Endothelial cell of umbilical vein (primary cell): ENCODE measurements at regions not wholly inside any gene's neighbourhood (a gene's known extent, or its start where the extent isn't known, plus 50 kb on each side); places are given as distances from the start of the nearest gene placed in this dataset.

Source experiments
- BruUV-seq: library from RNA; stranded (reverse); fragments of 400-500 nt; replicated peaks from 2 replicates; lab custom pipeline; 2021; lab: Mats Ljungman, UMichigan
- CTCF ChIA-PET: fragments of 300-600, 350-600 bp; sonication (Branson Sonifier 250); formaldehyde crosslinking; loops from one replicate; lab custom pipeline; 2021; ENCODE audit warnings: antibody characterized with exemption, inconsistent platforms; lab: Charles Lee
- POLR2A ChIA-PET: fragments of 300-600, 350-600 bp; sonication (Branson Sonifier 250); formaldehyde crosslinking; loops from one replicate; lab custom pipeline; 2021; ENCODE audit warnings: antibody characterized with exemption, inconsistent platforms; lab: Charles Lee
- DNase-seq: peaks from one replicate; pipeline ENCODE4 v3.0.0-alpha.2; 2011; ENCODE audit warnings: low read depth, low spot score
- FAIRE-seq: peaks from 2 replicates; lab custom pipeline; 2011; peaks lifted over from hg19 to GRCh38; lab: Jason Lieb, UNC
- H2AFZ ChIP-seq: 2 replicates; pipeline ENCODE4 v1.6.0; 2012; ENCODE audit warnings: low read depth, low read length, control low read depth, inconsistent platforms
- H3K27ac ChIP-seq: 2 replicates; pipeline ENCODE4 v1.5.1; 2011; ENCODE audit warnings: low read depth, mild to moderate bottlenecking, control low read depth, low read length, moderate library complexity; ENCODE audit not compliant: insufficient read depth
- H3K27me3 ChIP-seq, 2 experiments: 2 replicates each; pipeline versions ENCODE4 v1.6.0 to v1.6.1; 2011; ENCODE audit warnings: low read length in 2 of 2, mixed read lengths in 1 of 2; ENCODE audit not compliant: control insufficient read depth in 2 of 2, insufficient read depth in 2 of 2
- H3K36me3 ChIP-seq, 2 experiments: 2 replicates in 1 of 2; 3 replicates in 1 of 2; pipeline ENCODE4 v1.5.1; 2011; ENCODE audit warnings: low read length in 2 of 2, mild to moderate bottlenecking in 1 of 2, moderate library complexity in 1 of 2; ENCODE audit not compliant: control insufficient read depth in 2 of 2, insufficient read depth in 2 of 2; ENCODE audit errors: extremely low read depth in 1 of 2
- H3K4me1 ChIP-seq: 3 replicates; pipeline ENCODE4 v1.5.1; 2011; ENCODE audit warnings: mild to moderate bottlenecking, low read length; ENCODE audit not compliant: control insufficient read depth, insufficient read depth; ENCODE audit errors: extremely low read depth
- H3K4me2 ChIP-seq: 2 replicates; pipeline ENCODE4 v1.6.1; 2011; ENCODE audit warnings: low read length, control low read depth, mixed read lengths; ENCODE audit not compliant: insufficient read depth
- H3K4me3 ChIP-seq, 3 experiments: fragments of 200-600 bp in 1 of 3; sonication (generic), shearing (Covaris generic) in 1 of 3; replicated peaks in 1 of 3; 2 replicates each; pipeline ENCODE4 v1.5.1; 2011 to 2016; ENCODE audit warnings: control low read depth in 3 of 3, low read length in 3 of 3, mild to moderate bottlenecking in 2 of 3, inconsistent platforms in 1 of 3, low read depth in 1 of 3, moderate library complexity in 1 of 3; ENCODE audit not compliant: insufficient read depth in 1 of 3
- H3K79me2 ChIP-seq: 2 replicates; pipeline ENCODE4 v1.6.0; 2012; ENCODE audit warnings: low read length, inconsistent platforms; ENCODE audit not compliant: control insufficient read depth, insufficient read depth
- H3K9ac ChIP-seq: replicated peaks from 2 replicates; pipeline ENCODE3; 2011; ENCODE audit warnings: low read length, control low read depth; ENCODE audit not compliant: insufficient read depth; ENCODE audit errors: extremely low read depth
- H3K9me1 ChIP-seq: replicated peaks from 3 replicates; pipeline ENCODE4 v1.6.0; 2011; ENCODE audit warnings: mild to moderate bottlenecking, low read length; ENCODE audit not compliant: control insufficient read depth, insufficient read depth; ENCODE audit errors: extremely low read depth
- H3K9me3 ChIP-seq: replicated peaks from 2 replicates; pipeline ENCODE4 v1.5.1; 2012; ENCODE audit warnings: low read length, inconsistent platforms; ENCODE audit not compliant: control insufficient read depth, insufficient read depth
- H4K20me1 ChIP-seq: replicated peaks from 2 replicates; pipeline ENCODE3; 2011; ENCODE audit warnings: mild to moderate bottlenecking, low read length; ENCODE audit not compliant: control insufficient read depth, insufficient read depth; ENCODE audit errors: extremely low read depth
- CTCF ChIP-seq, 2 donors: IDR thresholded peaks; 1 replicate in 1 of 2; 2 replicates in 1 of 2; pipeline ENCODE4 v1.5.1; 2011; ENCODE audit warnings: low read length in 2 of 2, mild to moderate bottlenecking in 2 of 2, moderate library complexity in 2 of 2, control low read depth in 1 of 2, inconsistent platforms in 1 of 2, low read depth in 1 of 2; ENCODE audit not compliant: insufficient read depth in 1 of 2; ENCODE audit errors: extremely low read depth in 1 of 2
- EZH2 ChIP-seq: IDR thresholded peaks from 2 replicates; pipeline ENCODE4 v1.6.1; 2012; ENCODE audit warnings: borderline replicate concordance, low read depth, mild to moderate bottlenecking, moderate library complexity, low read length, inconsistent platforms; ENCODE audit not compliant: severe bottlenecking
- FOS ChIP-seq: IDR thresholded peaks from 2 replicates; pipeline ENCODE4 v1.6.1; 2011; ENCODE audit warnings: mild to moderate bottlenecking, low read length, moderate library complexity, borderline replicate concordance; ENCODE audit not compliant: insufficient read depth
- GATA2 ChIP-seq: IDR thresholded peaks from 2 replicates; pipeline ENCODE4 v1.7.0; 2011; ENCODE audit warnings: low read depth, mild to moderate bottlenecking, moderate library complexity, mixed read lengths, low read length; ENCODE audit not compliant: insufficient read length, insufficient read depth
- JUN ChIP-seq: IDR thresholded peaks from 2 replicates; pipeline ENCODE4 v1.6.1; 2011; ENCODE audit warnings: borderline replicate concordance, low read depth; ENCODE audit not compliant: insufficient read length, insufficient read depth
- MYC ChIP-seq: IDR thresholded peaks from one replicate; pipeline ENCODE4 v1.6.1; 2011; ENCODE audit warnings: mild to moderate bottlenecking, low read depth, low read length
- POLR2A ChIP-seq: IDR thresholded peaks from 2 replicates; pipeline ENCODE4 v1.6.1; 2012; ENCODE audit warnings: low read depth, mild to moderate bottlenecking, control low read depth, low read length
- POLR2AphosphoS5 ChIP-seq: IDR thresholded peaks from 2 replicates; pipeline ENCODE4 v1.6.1; 2012; ENCODE audit warnings: low read depth, mild to moderate bottlenecking, control low read depth, low read length, moderate library complexity; ENCODE audit not compliant: insufficient read depth
- dilution Hi-C: fragments of 300-500 bp; cut with MboI; formaldehyde crosslinking; loops from one replicate; pipeline ENCODE4 v1.15.0; 2019; ENCODE audit warnings: low sequenced_read_pairs; ENCODE audit not compliant: extremely low pct_ligation_motif_present
- intact Hi-C: fragments of 100-400 bp; cut with micrococcal nuclease; formaldehyde crosslinking; loops from one replicate; pipeline ENCODE4 v1.10.0; 2022
- TF ChIP-seq, protein P1 (sequence below): IDR thresholded peaks from 2 replicates; pipeline ENCODE4 v1.6.1; 2011; ENCODE audit not compliant: insufficient read depth, insufficient read length

GRCh38 chr21:22579741-22580140 is 1581.5 kb downstream of the NCAM2 start:
- H3K9me1 ChIP-seq = no peaks in the 10 kb centered on the region
- no peak overlapping the region for H2AFZ ChIP-seq
- ChIA-PET POLR2A (no interaction called here), CTCF (no interaction called here)
- no peak overlapping the region for H3K9ac ChIP-seq
- H3K79me2 ChIP-seq = no peaks in the 10 kb centered on the region
- peaks cover 3% of the 10 kb centered on the region for H3K4me1 ChIP-seq
- no peaks in the 10 kb centered on the region for H4K20me1 ChIP-seq
- TF ChIP-seq CTCF (IDR thresholded peaks at IDR 0.05; ENCODE audit: extremely low read depth in 1 of 2, insufficient read depth in 1 of 2, low read depth in 1 of 2, low read length in 2 of 2) = no peak
- TF ChIP-seq POLR2A = no peak
- no peak for TF ChIP-seq MYC
- no peak for TF ChIP-seq FOS
- TF ChIP-seq POLR2AphosphoS5 = no peak
- TF ChIP-seq, protein P1, sequence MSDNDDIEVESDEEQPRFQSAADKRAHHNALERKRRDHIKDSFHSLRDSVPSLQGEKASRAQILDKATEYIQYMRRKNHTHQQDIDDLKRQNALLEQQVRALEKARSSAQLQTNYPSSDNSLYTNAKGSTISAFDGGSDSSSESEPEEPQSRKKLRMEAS = no peak
- H3K36me3 ChIP-seq = no peaks in the 10 kb centered on the region
- BruUV-seq = no TSS peak
- dilution Hi-C loops (no loop called here), intact Hi-C loops (no loop called here)
- DNase-seq = no peak
- H3K4me3 ChIP-seq = no peak overlapping the region
- H3K27ac ChIP-seq = no peak overlapping the region
- H3K4me2 ChIP-seq = no peak overlapping the region
- no peak for FAIRE-seq
- no peaks in the 10 kb centered on the region for H3K9me3 ChIP-seq
- H3K27me3 ChIP-seq = no peaks in the 10 kb centered on the region

DNA sequence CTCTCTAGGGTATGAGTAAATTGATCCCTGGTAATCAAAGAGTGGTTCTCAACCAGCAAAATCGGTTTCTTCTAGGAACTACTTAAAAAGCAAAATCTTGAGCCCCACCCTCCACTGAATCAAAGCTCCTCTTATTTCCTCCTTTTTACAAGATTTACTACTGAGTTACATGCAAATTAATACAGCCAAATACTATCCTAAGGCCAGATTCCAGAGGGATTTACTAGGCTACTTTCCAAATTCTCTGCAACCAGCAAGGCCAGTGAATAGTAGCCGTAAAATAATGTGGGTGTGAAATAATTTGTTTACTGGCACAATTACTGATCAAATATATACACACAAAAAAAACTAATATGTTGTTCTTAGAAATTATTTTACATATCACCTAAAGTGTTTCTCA is 1583.8 kb downstream of the NCAM2 start:
- no peak for DNase-seq
- no peaks in the 10 kb centered on the region for H3K27me3 ChIP-seq
- no peak overlapping the region for H3K9ac ChIP-seq
- no peak overlapping the region for H3K4me2 ChIP-seq
- ChIA-PET POLR2A (no interaction called here), CTCF (no interaction called here)
- FAIRE-seq = no peak
- H3K79me2 ChIP-seq = no peaks in the 10 kb centered on the region
- no peak overlapping the region for H2AFZ ChIP-seq
- H3K4me1 ChIP-seq = no peaks in the 10 kb centered on the region
- TF ChIP-seq CTCF (IDR thresholded peaks at IDR 0.05; ENCODE audit: extremely low read depth in 1 of 2, insufficient read depth in 1 of 2, low read depth in 1 of 2, low read length in 2 of 2) (no peak), GATA2 (no peak), JUN (no peak), FOS (no peak), EZH2 (no peak)
- intact Hi-C loops (no loop called here), dilution Hi-C loops (no loop called here)
- H3K9me3 ChIP-seq = no peaks in the 10 kb centered on the region
- H4K20me1 ChIP-seq = no peaks in the 10 kb centered on the region
- no peak overlapping the region for H3K4me3 ChIP-seq
- no peaks in the 10 kb centered on the region for H3K36me3 ChIP-seq
- no TSS peak for BruUV-seq
- no peak overlapping the region for H3K27ac ChIP-seq
- no peaks in the 10 kb centered on the region for H3K9me1 ChIP-seq
